IMR-90 (cell line): ENCODE measurements at regions not wholly inside any gene's neighbourhood (a gene's known extent, or its start where the extent isn't known, plus 50 kb on each side); places are given as distances from the start of the nearest gene placed in this dataset.

Experiments
- ATAC-seq: fragments of 200-7000 bp; cut with Tn5 transposase; 2 replicates; pipeline ENCODE4 v1.9.1; 2020; ENCODE audit warnings: low read depth, mild to moderate bottlenecking, moderate library complexity
- BruUV-seq: library from RNA; stranded (reverse); fragments of 400-500 nt; replicated peaks from 2 replicates; lab custom pipeline; 2021; lab: Mats Ljungman, UMichigan
- CTCF ChIA-PET: fragments of 300-600 bp; formaldehyde crosslinking; extraction: SDS; loops from one replicate; lab custom pipeline; 2021; ENCODE audit warnings: antibody characterized with exemption; lab: Yijun Ruan, JAX
- POLR2A ChIA-PET: fragments of 300-600 bp; sonication (Branson Sonifier 250); formaldehyde crosslinking; loops from one replicate; lab custom pipeline; 2022; ENCODE audit warnings: antibody characterized with exemption; ENCODE audit not compliant: unreplicated experiment; lab: Charles Lee
- DNase-seq: peaks from one replicate; pipeline ENCODE4 v3.0.0; 2013
- H2AFZ ChIP-seq: replicated peaks from 2 replicates; pipeline ENCODE3; 2013; ENCODE audit warnings: low read length, mild to moderate bottlenecking; ENCODE audit not compliant: poor library complexity
- H2AK5ac ChIP-seq: 2 replicates; pipeline ENCODE4 v1.6.1; 2013; ENCODE audit warnings: low read depth, low read length, inconsistent platforms
- H2AK9ac ChIP-seq: replicated peaks from 2 replicates; pipeline ENCODE3; 2013; ENCODE audit warnings: mild to moderate bottlenecking, low read depth, low read length, moderate library complexity; ENCODE audit not compliant: poor library complexity
- H2BK120ac ChIP-seq: 2 replicates; pipeline ENCODE4 v1.6.1; 2013; ENCODE audit warnings: low read depth, low read length, inconsistent platforms
- H2BK15ac ChIP-seq: 3 replicates; pipeline ENCODE4 v1.6.1; 2013; ENCODE audit warnings: low read depth, low read length, inconsistent platforms
- H2BK20ac ChIP-seq: 2 replicates; pipeline ENCODE4 v1.6.1; 2013; ENCODE audit warnings: low read depth, mild to moderate bottlenecking, inconsistent platforms, low read length, moderate library complexity
- H2BK5ac ChIP-seq: 2 replicates; pipeline ENCODE4 v1.6.1; 2013; ENCODE audit warnings: mild to moderate bottlenecking, low read depth, low read length, inconsistent platforms; ENCODE audit not compliant: poor library complexity, severe bottlenecking
- H3K14ac ChIP-seq: replicated peaks from 2 replicates; pipeline ENCODE4 v1.6.1; 2013; ENCODE audit warnings: low read depth, low read length, inconsistent platforms
- H3K18ac ChIP-seq: 2 replicates; pipeline ENCODE4 v1.6.1; 2013; ENCODE audit warnings: low read depth, low read length, control low read depth
- H3K23ac ChIP-seq: 2 replicates; pipeline ENCODE4 v1.6.1; 2013; ENCODE audit warnings: low read depth, low read length, inconsistent platforms
- H3K27ac ChIP-seq: 2 replicates; pipeline ENCODE4 v1.5.1; 2013; ENCODE audit warnings: mild to moderate bottlenecking, control low read depth, low read length; ENCODE audit not compliant: insufficient read depth
- H3K27me3 ChIP-seq: 2 replicates; pipeline ENCODE4 v1.6.1; 2013; ENCODE audit warnings: low read length; ENCODE audit not compliant: control insufficient read depth, insufficient read depth
- H3K36me3 ChIP-seq: 2 replicates; pipeline ENCODE4 v1.6.1; 2013; ENCODE audit warnings: low read length, mixed read lengths; ENCODE audit not compliant: control insufficient read depth, insufficient read depth
- H3K4ac ChIP-seq: 2 replicates; pipeline ENCODE4 v1.6.1; 2013; ENCODE audit warnings: low read depth, low read length, inconsistent platforms
- H3K4me1 ChIP-seq: 2 replicates; pipeline ENCODE4 v1.6.1; 2013; ENCODE audit warnings: low read length, mixed read lengths; ENCODE audit not compliant: control insufficient read depth, insufficient read depth
- H3K4me2 ChIP-seq: 2 replicates; pipeline ENCODE4 v1.6.1; 2013; ENCODE audit warnings: low read depth, mild to moderate bottlenecking, control low read depth, low read length, moderate library complexity
- H3K4me3 ChIP-seq: 2 replicates; pipeline ENCODE4 v1.5.1; 2013; ENCODE audit warnings: low read depth, mild to moderate bottlenecking, control low read depth, low read length, moderate library complexity; ENCODE audit not compliant: insufficient read depth
- H3K56ac ChIP-seq: 2 replicates; pipeline ENCODE4 v1.6.1; 2013; ENCODE audit warnings: low read length, inconsistent platforms; ENCODE audit not compliant: insufficient read depth; ENCODE audit errors: extremely low read depth
- H3K79me1 ChIP-seq, 2 experiments: 2 replicates each; pipeline ENCODE4 v1.6.1; 2013; ENCODE audit warnings: low read length in 2 of 2, inconsistent platforms in 1 of 2, low read depth in 1 of 2
- H3K9ac ChIP-seq: 2 replicates; pipeline ENCODE4 v1.6.1; 2013; ENCODE audit warnings: low read depth, low read length, control low read depth
- H3K9me1 ChIP-seq: 2 replicates; pipeline ENCODE4 v1.6.1; 2013; ENCODE audit warnings: low read length, inconsistent platforms; ENCODE audit not compliant: insufficient read depth
- H3K9me3 ChIP-seq: 2 replicates; pipeline ENCODE4 v1.6.1; 2013; ENCODE audit warnings: low read length; ENCODE audit not compliant: control insufficient read depth, insufficient read depth
- H4K20me1 ChIP-seq: 2 replicates; pipeline ENCODE4 v1.6.1; 2013; ENCODE audit warnings: low read length, inconsistent platforms; ENCODE audit not compliant: insufficient read depth
- H4K5ac ChIP-seq: 2 replicates; pipeline ENCODE4 v1.6.1; 2013; ENCODE audit warnings: mild to moderate bottlenecking, low read depth, low read length, control low read depth
- H4K8ac ChIP-seq, 2 experiments: 2 replicates each; pipeline ENCODE4 v1.6.1; 2013; ENCODE audit warnings: low read depth in 2 of 2, low read length in 2 of 2, control low read depth in 1 of 2, inconsistent platforms in 1 of 2
- H4K91ac ChIP-seq: 2 replicates; pipeline ENCODE4 v1.6.1; 2013; ENCODE audit warnings: low read depth, low read length, inconsistent platforms; ENCODE audit not compliant: insufficient read depth
- BHLHE40 ChIP-seq: fragments of 150-350 bp; IDR thresholded peaks from 2 replicates; pipeline ENCODE4 v1.6.1; 2016; ENCODE audit warnings: mild to moderate bottlenecking, low read depth, low read length
- CEBPB ChIP-seq: IDR thresholded peaks from 2 replicates; pipeline ENCODE4 v1.6.1; 2012; ENCODE audit warnings: low read depth, low read length, improper control_type of control experiment
- CHD1 ChIP-seq: IDR thresholded peaks from 2 replicates; pipeline ENCODE4 v1.6.1; 2012; ENCODE audit warnings: low read depth, low read length, improper control_type of control experiment
- ELK1 ChIP-seq: fragments of 150-350 bp; IDR thresholded peaks from 2 replicates; pipeline ENCODE4 v1.6.1; 2016; ENCODE audit warnings: low read depth, mild to moderate bottlenecking, low read length, moderate library complexity, borderline replicate concordance
- FOS ChIP-seq: fragments of 150-350 bp; IDR thresholded peaks from 2 replicates; pipeline ENCODE4 v1.6.1; 2016; ENCODE audit warnings: low read depth, low read length
- MAFK ChIP-seq: IDR thresholded peaks from 2 replicates; pipeline ENCODE4 v1.6.1; 2012; ENCODE audit warnings: low read depth, low read length, improper control_type of control experiment
- MAZ ChIP-seq: IDR thresholded peaks from 2 replicates; pipeline ENCODE4 v1.6.1; 2012; ENCODE audit warnings: low read depth, mild to moderate bottlenecking, low read length, improper control_type of control experiment, moderate library complexity, borderline replicate concordance
- MXI1 ChIP-seq: IDR thresholded peaks from 2 replicates; pipeline ENCODE4 v1.6.1; 2012; ENCODE audit warnings: low read depth, mild to moderate bottlenecking, low read length, moderate library complexity, borderline replicate concordance
- NFE2L2 ChIP-seq: fragments of 150-350 bp; IDR thresholded peaks from 2 replicates; pipeline ENCODE4 v1.6.1; 2016; ENCODE audit warnings: low read depth, mild to moderate bottlenecking, low read length
- POLR2A ChIP-seq: IDR thresholded peaks from 2 replicates; pipeline ENCODE4 v1.6.1; 2012; ENCODE audit warnings: mild to moderate bottlenecking, low read depth, low read length
- RAD21 ChIP-seq: IDR thresholded peaks from 2 replicates; pipeline ENCODE4 v1.6.1; 2012; ENCODE audit warnings: low read length, improper control_type of control experiment
- RCOR1 ChIP-seq: IDR thresholded peaks from 2 replicates; pipeline ENCODE4 v1.6.1; 2012; ENCODE audit warnings: mild to moderate bottlenecking, low read length, improper control_type of control experiment; ENCODE audit not compliant: insufficient replicate concordance
- RFX5 ChIP-seq: IDR thresholded peaks from 2 replicates; pipeline ENCODE4 v1.8.0; 2012; ENCODE audit warnings: low read depth, mild to moderate bottlenecking, low read length, moderate library complexity
- SMC3 ChIP-seq: fragments of 150-350 bp; IDR thresholded peaks from 2 replicates; pipeline ENCODE4 v1.6.1; 2016; ENCODE audit warnings: low read depth, mild to moderate bottlenecking, antibody characterized with exemption, low read length, moderate library complexity
- WGBS, 2 experiments: methylation state at CpG; one replicate each; pipeline versions ENCODE4 v1.1.5 to v1.1.7; 2013; ENCODE audit warnings: missing lambda C conversion rate in 2 of 2; ENCODE audit not compliant: insufficient read length in 1 of 2; ENCODE audit errors: extremely low coverage in 2 of 2; 5-methylcytosine and 5-hydroxymethylcytosine counted together
- dilution Hi-C: fragments of 300-500 bp; cut with HindIII; formaldehyde crosslinking; loops from one replicate; pipeline ENCODE4 v1.14.3; 2018; ENCODE audit warnings: low sequenced_read_pairs; ENCODE audit not compliant: unreplicated experiment
- in situ Hi-C: fragments of 300-500 bp; cut with MboI; formaldehyde crosslinking; loops from 3 replicates; pipeline ENCODE4 v1.14.3; 2019; ENCODE audit warnings: low sequenced_read_pairs, inconsistent platforms, mixed read lengths
- intact Hi-C: fragments of 100-400 bp; cut with micrococcal nuclease; formaldehyde crosslinking; loops from 2 replicates; pipeline ENCODE4 v1.10.0; 2022
- TF ChIP-seq, protein P1 (sequence below): fragments of 150-350 bp; IDR thresholded peaks from 2 replicates; pipeline ENCODE4 v1.6.1; 2017; ENCODE audit warnings: mild to moderate bottlenecking, antibody characterized with exemption, low read length, low read depth
- TF ChIP-seq, protein P2 (sequence below): conservative IDR thresholded peaks from 2 replicates; pipeline ENCODE4 v1.5.1; 2012; ENCODE audit warnings: mild to moderate bottlenecking, low read depth, low read length, improper control_type of control experiment

DNA sequence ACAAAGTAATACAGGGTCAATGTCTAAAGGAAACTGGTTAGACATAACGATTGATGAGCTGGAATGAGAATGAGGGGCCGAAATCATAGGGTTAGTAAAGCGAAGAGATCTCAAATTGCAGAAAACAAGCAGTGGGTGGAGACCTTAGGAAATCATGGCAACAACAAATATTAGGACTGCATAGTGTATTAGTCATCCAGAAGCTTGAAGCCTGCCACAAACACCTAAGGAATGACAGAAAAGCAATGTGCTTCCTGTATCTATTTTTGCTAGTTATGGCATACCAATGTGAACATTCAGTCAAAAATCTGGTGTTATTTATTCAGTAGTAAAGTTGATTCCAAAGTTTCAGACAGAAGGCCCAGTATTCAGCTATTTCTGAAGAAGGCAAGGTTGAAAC, 410.9 kb upstream of the CT83 start:
- Histone ChIP-seq H2BK15ac (no peak overlapping the region), H3K27me3 (no peaks in the 10 kb centered on the region), H3K4me3 (no peak overlapping the region), H3K9me3 (no peaks in the 10 kb centered on the region), H2AK9ac (no peak overlapping the region), H3K36me3 (no peaks in the 10 kb centered on the region), H3K79me1 (no peaks in the 10 kb centered on the region), H2BK5ac (no peak overlapping the region), H2BK20ac (no peak overlapping the region), H3K9me1 (no peaks in the 10 kb centered on the region), H3K9ac (no peak overlapping the region), H3K4me2 (no peak overlapping the region), H2BK120ac (no peak overlapping the region), H2AFZ (no peak overlapping the region), H4K20me1 (no peaks in the 10 kb centered on the region), H3K4ac (no peak overlapping the region), H3K14ac (no peak overlapping the region), H4K91ac (no peak overlapping the region), H3K4me1 (no peaks in the 10 kb centered on the region), H2AK5ac (no peak overlapping the region), H3K56ac (no peak overlapping the region), H4K8ac (no peak overlapping the region), H3K27ac (no peak overlapping the region), H3K18ac (no peak overlapping the region), H4K5ac (no peak overlapping the region), H3K23ac (no peak overlapping the region)
- dilution Hi-C loops, result no loop called here
- TF ChIP-seq RAD21 (no peak), MAFK (no peak), BHLHE40 (no peak), ELK1 (no peak), RFX5 (no peak), POLR2A (no peak), RCOR1 (no peak), MXI1 (no peak), MAZ (no peak), CEBPB (no peak), CHD1 (no peak), NFE2L2 (no peak), FOS (no peak), SMC3 (no peak)
- TF ChIP-seq, protein P1, sequence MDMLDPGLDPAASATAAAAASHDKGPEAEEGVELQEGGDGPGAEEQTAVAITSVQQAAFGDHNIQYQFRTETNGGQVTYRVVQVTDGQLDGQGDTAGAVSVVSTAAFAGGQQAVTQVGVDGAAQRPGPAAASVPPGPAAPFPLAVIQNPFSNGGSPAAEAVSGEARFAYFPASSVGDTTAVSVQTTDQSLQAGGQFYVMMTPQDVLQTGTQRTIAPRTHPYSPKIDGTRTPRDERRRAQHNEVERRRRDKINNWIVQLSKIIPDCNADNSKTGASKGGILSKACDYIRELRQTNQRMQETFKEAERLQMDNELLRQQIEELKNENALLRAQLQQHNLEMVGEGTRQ, result no peak
- TF ChIP-seq, protein P2, sequence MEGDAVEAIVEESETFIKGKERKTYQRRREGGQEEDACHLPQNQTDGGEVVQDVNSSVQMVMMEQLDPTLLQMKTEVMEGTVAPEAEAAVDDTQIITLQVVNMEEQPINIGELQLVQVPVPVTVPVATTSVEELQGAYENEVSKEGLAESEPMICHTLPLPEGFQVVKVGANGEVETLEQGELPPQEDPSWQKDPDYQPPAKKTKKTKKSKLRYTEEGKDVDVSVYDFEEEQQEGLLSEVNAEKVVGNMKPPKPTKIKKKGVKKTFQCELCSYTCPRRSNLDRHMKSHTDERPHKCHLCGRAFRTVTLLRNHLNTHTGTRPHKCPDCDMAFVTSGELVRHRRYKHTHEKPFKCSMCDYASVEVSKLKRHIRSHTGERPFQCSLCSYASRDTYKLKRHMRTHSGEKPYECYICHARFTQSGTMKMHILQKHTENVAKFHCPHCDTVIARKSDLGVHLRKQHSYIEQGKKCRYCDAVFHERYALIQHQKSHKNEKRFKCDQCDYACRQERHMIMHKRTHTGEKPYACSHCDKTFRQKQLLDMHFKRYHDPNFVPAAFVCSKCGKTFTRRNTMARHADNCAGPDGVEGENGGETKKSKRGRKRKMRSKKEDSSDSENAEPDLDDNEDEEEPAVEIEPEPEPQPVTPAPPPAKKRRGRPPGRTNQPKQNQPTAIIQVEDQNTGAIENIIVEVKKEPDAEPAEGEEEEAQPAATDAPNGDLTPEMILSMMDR, result no peak
- ATAC-seq (no peak), DNase-seq (no peak)
- in situ Hi-C loops, result no loop called here
- 38% methylated on average over 1 of the region's 3 CpGs; no CpG with 5 or more reads in 1 of the 2 experiments for WGBS, 2 experiments
- no TSS peak for BruUV-seq
- ChIA-PET CTCF (no interaction called here), POLR2A (no interaction called here)
- intact Hi-C loops, result no loop called here
